Stimulated activated naive CD8-positive, alpha-beta T cell treated with anti-CD3 and anti-CD28 coated beads, Interleukin-15, Interleukin-2, amounts not matched to agents 100 U/mL and 50 U/mL, for 24 hours (primary cell): ENCODE measurements at regions not wholly inside any gene's neighbourhood (a gene's known extent, or its start where the extent isn't known, plus 50 kb on each side); places are given as distances from the start of the nearest gene placed in this dataset.

Experiments used
- ATAC-seq: fragments of 150-1000 bp; cut with Tn5 transposase; one replicate; pipeline ENCODE4 v1.10.0; 2021
- DNase-seq: peaks from one replicate; pipeline ENCODE4 v3.0.0; 2021

GRCh38 chr18:22544626-22545025 lies 126.9 kb upstream of the CTAGE1 start:
- no peak for ATAC-seq
- DNase-seq = no peak

DNA sequence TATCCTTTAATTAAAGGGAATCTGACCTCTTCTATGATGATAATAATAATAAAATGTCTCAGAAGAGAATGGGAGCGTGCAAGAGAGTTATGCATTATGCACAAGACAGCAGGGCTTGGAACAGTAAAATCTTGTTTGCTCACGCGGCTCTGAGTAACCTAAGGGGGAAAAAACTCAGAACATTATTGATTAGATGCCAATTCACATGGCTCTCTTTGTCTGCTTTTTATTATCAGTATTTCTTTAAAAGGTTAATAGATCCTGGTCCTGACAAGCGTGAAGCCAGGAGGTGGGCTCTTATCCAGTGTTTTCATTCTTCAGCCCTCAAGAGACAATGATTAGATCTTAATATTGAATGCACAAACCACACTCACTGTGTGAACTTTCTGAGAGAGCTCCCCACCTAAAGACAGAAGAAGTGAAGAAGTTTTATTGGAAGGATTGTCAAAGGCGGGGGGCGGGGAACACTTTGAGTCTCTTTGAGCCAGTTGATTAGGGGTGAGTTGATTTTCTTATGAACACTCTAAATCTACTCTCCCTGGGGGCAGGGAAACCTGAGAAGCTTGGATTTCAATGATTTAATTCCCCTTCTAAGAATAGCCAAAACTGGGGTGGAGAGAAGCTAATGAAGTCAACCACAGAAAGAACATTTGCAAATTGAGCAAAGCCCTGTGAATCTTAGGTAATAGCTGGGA lies 127.5 kb upstream of the CTAGE1 start:
- ATAC-seq = no peak

DNA sequence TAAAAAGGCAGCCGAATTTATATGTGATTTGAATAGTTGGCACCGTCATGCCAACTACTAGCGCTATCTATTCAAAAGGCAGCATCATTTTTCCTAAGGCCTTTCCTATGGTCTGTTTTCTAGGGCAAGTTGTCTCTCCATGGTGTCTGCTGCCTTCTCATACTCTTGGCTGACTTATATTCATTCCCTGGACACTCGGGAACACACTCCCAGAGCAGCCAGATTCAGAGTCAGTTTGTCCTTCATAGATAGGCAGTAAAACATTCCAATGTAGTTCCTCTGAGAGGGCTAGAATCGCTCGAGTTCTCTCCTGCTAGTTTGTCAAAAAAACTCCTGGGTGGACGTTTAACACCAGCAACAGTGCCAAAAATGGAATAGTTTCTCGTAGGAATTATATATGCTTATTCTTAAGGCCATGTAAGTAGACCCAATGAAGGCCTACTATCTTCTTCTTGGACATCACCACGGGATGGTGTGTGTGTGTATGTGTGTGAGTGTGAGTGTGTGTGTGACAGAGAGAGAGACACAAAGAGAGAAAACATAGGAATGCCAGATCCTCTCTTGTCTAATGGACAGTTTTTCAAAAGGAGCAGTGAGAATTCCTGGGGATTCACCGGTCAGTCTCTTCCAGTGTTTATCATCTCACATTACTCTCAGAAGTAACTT lies 129.3 kb upstream of the CTAGE1 start:
- ATAC-seq = no peak

More for the DNA sequence above, 127.5 kb upstream of the CTAGE1 start:
- DNase-seq = no peak

GRCh38 chr18:22547807-22548561 lies 130.3 kb upstream of the CTAGE1 start:
- ATAC-seq = no peak
- no peak for DNase-seq

More for the DNA sequence above, 129.3 kb upstream of the CTAGE1 start:
- DNase-seq = no peak

DNA sequence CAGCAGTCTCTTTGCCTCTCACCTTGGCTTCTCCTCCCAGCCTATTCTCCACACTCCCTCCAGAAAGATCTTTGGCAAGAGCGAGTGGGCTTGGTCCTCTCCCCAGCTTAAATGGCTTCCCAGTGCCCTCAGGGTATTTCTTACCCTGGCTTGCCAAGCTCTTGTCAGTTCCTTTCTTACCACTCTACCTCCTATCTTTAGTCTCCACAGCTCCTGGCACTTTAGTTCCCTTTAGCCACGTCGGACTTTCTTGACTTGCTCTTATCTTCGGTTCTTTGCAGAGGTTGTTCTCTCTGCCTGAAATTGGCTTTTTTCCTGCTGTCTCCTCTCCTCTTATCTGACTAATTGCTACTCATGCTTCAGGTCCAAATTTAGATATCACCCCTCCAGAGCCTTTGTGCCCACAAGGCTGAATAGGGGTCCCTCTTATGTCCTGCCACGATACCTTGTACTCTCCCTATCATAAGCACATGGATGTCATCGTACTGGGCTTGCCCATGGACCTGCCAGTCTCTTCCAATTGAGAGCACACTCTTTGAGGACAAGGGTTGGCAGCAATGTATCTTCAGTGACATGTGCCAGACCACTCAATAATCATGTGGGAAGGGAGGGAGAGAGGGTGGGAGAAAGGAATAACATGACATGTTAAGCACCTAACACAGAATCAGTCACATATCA lies 131.7 kb upstream of the CTAGE1 start:
- DNase-seq = no peak
- no peak for ATAC-seq

- no peak for DNase-seq
- no peak for ATAC-seq
These were observed 132.7 kb upstream of the CTAGE1 start for GRCh38 chr18:22550366-22550765.

- ATAC-seq (no peak), DNase-seq (no peak)
These were observed 133.1 kb upstream of the CTAGE1 start for GRCh38 chr18:22550861-22551260.

GRCh38 chr18:22551536-22552151 lies 133.9 kb upstream of the CTAGE1 start:
- no peak for DNase-seq
- no peak for ATAC-seq

DNA sequence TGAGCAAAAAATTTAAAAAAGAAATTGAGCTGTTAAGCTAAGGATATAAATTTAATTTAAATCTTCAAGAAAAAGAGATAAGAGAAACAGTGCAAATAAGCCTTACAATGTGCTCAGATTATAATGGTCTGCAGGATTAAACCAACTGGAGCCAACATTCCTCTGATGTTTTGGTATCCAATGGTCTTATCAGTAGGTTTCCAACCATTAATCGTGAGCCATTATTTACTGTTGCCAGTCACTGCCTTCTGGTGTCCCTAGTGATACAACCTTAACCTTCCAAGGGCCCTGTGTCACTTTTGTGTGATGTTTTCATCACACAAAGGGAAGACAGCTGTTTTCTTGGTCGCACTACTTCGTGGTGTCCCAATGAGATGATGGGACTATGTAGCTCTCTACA lies 134.5 kb upstream of the CTAGE1 start:
- DNase-seq (no peak), ATAC-seq (no peak)

- DNase-seq (no peak), ATAC-seq (no peak)
These were observed 135.3 kb upstream of the CTAGE1 start for GRCh38 chr18:22552899-22553460.

DNA sequence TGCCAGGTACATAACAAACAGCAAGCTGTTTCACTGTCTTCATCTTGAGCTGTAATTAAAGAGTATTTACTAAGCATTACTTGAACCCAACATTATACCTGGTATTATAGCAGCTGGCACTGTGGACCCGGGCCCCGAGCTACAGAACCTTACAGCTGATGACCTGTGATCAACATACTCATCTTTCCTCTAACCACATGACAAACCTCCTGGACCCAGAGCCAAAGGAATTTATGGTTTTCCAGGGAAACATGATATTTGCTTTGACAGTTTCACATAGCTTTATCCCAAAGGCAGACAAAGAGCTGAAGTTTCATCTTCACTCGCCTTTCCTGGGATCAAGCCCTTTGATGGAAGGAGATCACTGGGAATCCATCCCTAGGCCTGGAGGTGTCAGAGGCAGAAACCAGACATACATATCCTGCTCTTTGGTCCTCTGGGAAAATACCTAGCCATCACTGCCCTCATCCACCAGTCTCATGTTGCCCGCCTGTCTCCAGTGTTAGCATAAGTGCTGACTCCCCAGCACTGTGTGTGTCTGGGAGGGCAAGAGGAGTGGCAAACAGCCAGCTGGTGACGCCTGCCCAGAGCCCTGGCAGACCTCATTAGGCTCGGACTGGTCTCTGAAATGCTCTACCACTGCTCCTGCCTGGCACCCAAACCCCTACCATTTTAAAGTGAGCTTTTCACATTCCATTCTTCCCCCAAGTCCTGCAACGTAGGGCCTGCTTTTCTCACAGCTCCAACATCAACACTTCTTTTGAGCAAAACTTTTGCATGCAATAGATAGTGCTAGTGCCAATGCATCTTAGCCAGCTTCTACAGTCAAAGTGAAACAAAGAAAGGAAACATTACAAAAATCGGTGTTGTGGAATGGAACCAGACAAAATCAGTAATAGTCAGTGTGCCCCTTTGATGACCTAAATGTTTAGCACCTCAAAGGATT lies 138.8 kb upstream of the CTAGE1 start:
- DNase-seq = no peak
- ATAC-seq = no peak

GRCh38 chr18:22557168-22557941 lies 139.6 kb upstream of the CTAGE1 start:
- ATAC-seq (no peak), DNase-seq (no peak)

DNA sequence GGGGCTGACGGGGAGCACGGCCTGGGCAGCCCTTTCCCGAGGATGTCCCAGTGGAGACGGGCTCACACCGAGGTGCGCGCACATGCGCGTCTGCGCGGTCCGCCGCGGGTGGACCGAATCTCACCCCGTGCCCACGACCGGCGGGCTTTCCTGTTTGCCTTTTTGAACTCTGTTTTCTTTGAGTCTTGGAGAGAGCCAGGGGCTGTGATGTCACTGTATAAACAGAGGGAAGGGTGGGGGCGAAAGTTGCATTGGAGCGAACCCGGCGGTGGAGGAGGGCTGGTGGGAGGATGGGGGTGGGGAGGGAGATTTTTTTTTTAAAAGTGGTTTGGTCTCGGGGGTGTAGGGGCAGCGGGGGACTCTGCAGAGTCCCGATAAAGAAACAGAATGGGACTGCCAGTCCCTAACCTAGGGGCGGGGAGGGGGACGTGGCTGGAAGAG lies 141.2 kb upstream of the CTAGE1 start:
- no peak for ATAC-seq
- no peak for DNase-seq

- ATAC-seq = peak; percentile 59
- DNase-seq = peak; percentile 11
These were observed 141.9 kb upstream of the CTAGE1 start for GRCh38 chr18:22559414-22560274.

- DNase-seq (no peak), ATAC-seq (no peak)
These were observed 142.5 kb upstream of the CTAGE1 start for GRCh38 chr18:22560275-22560610.

DNA sequence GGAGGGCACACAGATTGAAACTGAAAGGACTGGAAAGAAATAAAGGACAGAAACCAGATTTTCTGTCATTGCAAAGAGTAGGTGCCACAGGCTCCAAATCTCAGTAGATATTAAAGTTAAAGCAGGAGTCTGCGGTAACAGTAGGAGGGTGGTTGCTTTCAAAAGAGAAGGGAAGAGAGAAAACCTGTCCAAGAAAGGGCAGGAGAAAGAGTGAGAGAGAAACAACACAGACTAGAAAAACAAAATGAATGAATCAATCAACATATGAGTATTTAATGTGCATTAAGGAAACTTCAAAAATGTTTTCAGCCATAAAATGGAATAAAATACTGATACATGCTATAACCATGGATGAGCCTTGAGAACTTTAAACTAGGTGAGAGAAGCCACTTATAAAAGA lies 143.1 kb upstream of the CTAGE1 start:
- DNase-seq = no peak
- ATAC-seq = no peak

DNA sequence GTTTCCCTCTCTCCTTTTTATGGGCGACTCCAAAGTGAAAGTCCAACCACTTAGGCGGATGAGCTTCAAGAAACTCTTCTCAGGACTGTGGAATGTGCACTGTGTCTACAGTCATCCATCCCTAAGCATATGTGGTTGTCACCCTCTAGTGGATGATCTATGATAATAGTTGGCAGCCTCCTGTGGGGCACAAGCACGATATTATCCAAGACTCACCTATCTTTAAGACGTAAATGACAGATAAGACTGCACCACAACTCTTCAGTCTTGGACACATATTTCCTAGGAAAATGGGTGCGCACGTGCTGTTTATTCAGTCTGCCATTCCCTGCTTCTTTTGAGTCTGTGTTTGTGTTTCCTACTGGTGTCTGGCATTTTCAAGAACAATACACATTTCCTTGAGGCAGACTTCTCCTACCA lies 145.5 kb upstream of the CTAGE1 start:
- DNase-seq (no peak), ATAC-seq (peak; percentile 66)

DNA sequence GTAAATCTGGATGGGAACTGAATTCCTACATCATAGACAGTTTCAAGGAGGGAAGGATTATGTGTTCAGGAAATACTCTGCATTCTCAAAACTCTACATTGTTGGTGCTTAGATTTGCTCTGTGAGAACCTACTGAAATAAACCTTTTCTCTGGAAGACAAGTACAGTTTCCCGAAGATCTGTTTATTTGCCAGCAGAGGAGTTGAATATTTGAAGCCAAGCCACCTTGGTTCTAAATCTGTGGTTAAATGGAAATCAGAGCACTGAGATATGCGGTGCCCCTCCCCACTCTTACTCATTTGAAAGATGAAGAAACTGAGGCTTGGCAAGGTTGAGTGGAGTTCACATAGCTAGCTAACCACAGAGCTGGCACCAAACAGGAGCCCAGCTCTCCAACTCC lies 146.3 kb upstream of the CTAGE1 start:
- ATAC-seq (no peak), DNase-seq (no peak)
